Adrenal gland (tissue), 5 donors: ENCODE measurements at regions not wholly inside any gene's neighbourhood (a gene's known extent, or its start where the extent isn't known, plus 50 kb on each side); places are given as distances from the start of the nearest gene placed in this dataset.

Experiments used
- CTCF ChIP-seq, 6 experiments: fragments of 450-650 bp in 4 of 6; fragments of 200-600 bp in 2 of 6; sonication (generic) in 1 of 6; IDR thresholded peaks; 1 replicate in 5 of 6; 2 replicates in 1 of 6; pipeline versions ENCODE4 v1.5.1 to v1.8.0; 2016 to 2021; ENCODE audit warnings: antibody characterized with exemption in 6 of 6, mild to moderate bottlenecking in 2 of 6, moderate library complexity in 1 of 6
- POLR2A ChIP-seq, 2 donors: fragments of 450-650 bp; IDR thresholded peaks; one replicate each; pipeline ENCODE4 v1.6.1; 2017; ENCODE audit warnings: antibody characterized with exemption in 2 of 2, mild to moderate bottlenecking in 2 of 2, moderate library complexity in 1 of 2
- donor health status: DM: no; HTN: no; CAD: no.

DNA sequence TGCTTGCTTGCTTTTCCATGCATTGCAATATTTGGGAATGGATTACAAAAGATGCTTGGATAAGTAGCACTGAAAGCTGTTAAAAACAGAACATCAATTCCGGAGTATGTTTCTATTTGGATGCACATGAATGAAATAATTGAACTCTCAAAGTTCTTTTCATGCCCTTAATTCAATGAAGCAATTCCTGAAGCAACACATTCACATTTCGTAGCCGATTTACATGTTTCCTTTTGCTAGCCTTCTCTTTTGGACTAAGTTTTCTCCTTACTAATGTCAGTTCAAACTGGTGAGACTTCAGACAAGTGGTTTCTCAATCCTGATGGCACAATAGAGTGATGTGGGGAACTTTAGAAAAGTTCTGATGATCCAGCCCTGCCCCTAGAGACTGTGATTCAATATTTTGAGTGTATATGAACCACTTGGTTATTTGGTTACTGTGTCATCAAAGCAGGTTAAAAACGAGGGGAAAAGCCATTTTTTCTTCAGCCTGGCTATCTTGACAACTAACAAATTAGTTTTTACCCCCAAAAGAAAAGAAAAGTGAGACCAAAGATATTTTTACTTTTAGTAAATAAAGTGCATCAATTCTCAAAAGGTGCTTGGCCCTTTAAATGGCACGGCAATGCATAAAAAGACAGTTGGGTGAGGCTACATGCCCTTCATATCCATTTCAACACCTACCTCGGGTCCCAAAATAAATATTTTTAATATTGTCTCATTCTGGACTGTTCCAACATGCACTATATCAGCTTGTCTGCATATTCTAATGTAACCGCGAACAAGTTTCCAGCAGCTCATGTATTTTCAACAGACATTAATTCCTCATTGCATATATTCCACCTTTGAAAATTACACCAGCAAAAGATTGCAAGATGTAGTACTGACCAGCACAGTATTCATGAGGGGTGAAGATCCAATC lies 90.1 kb upstream of the RPL34 start:
- TF ChIP-seq CTCF (IDR thresholded peaks at IDR 0.05) (no peak), POLR2A (IDR thresholded peaks at IDR 0.05) (no peak)
